Peyer's patch (tissue), 4 donors: ENCODE measurements at regions not wholly inside any gene's neighbourhood (a gene's known extent, or its start where the extent isn't known, plus 50 kb on each side); places are given as distances from the start of the nearest gene placed in this dataset.
"Not testable (repeated sequence)": the region's sequence is repeated elsewhere in the genome, so short reads cannot be mapped to it uniquely, and the experiment has no call there.

Source experiments
- POLR2A ChIP-seq, 2 donors: fragments of 450-650 bp; IDR thresholded peaks; one replicate each; pipeline ENCODE4 v1.5.1; 2017; ENCODE audit warnings: antibody characterized with exemption in 2 of 2, mild to moderate bottlenecking in 2 of 2, moderate library complexity in 2 of 2
- TF ChIP-seq, protein P1 (sequence below), 6 experiments: fragments of 450-650 bp in 4 of 6; fragments of 200-600 bp in 2 of 6; sonication (generic) in 1 of 6; IDR thresholded peaks; one replicate each; pipeline ENCODE4 v1.5.1; 2017 to 2019; ENCODE audit warnings: antibody characterized with exemption in 6 of 6, mild to moderate bottlenecking in 3 of 6, moderate library complexity in 1 of 6

DNA sequence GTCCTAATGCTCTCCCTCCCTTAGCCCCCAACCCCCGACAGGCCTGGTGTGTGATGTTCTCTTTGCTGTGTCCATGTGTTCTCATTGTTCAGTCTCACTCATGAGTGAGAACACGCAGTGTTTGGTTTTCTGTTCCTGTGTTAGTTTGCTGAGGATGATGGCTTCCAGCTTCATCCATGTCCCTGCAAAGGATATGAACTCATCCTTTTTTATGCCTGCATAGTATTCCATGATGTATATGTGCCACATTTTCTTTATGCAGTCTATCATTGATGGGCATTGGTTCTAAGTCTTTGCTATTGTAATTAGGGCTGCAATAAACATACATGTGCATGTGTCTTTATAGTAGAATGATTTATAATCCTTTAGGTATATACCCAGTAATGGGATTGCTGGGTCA is 184.7 kb upstream of the AHR start:
- TF ChIP-seq, protein P1, sequence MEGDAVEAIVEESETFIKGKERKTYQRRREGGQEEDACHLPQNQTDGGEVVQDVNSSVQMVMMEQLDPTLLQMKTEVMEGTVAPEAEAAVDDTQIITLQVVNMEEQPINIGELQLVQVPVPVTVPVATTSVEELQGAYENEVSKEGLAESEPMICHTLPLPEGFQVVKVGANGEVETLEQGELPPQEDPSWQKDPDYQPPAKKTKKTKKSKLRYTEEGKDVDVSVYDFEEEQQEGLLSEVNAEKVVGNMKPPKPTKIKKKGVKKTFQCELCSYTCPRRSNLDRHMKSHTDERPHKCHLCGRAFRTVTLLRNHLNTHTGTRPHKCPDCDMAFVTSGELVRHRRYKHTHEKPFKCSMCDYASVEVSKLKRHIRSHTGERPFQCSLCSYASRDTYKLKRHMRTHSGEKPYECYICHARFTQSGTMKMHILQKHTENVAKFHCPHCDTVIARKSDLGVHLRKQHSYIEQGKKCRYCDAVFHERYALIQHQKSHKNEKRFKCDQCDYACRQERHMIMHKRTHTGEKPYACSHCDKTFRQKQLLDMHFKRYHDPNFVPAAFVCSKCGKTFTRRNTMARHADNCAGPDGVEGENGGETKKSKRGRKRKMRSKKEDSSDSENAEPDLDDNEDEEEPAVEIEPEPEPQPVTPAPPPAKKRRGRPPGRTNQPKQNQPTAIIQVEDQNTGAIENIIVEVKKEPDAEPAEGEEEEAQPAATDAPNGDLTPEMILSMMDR (IDR thresholded peaks at IDR 0.05), result not testable (repeated sequence)
- TF ChIP-seq POLR2A (IDR thresholded peaks at IDR 0.05), result not testable (repeated sequence)
